Neural cell (in vitro differentiated cells): ENCODE measurements at regions not wholly inside any gene's neighbourhood (a gene's known extent, or its start where the extent isn't known, plus 50 kb on each side); places are given as distances from the start of the nearest gene placed in this dataset.

Experiments
- EP300 ChIP-seq: fragments of 450-650 bp; conservative IDR thresholded peaks from 2 replicates; pipeline ENCODE4 v1.6.1; 2014; ENCODE audit warnings: antibody characterized with exemption, mild to moderate bottlenecking, moderate library complexity; ENCODE audit not compliant: poor library complexity, severe bottlenecking
- EZH2 ChIP-seq: fragments of 200-600, 300-800 bp; shearing (Covaris generic), sonication (generic); IDR thresholded peaks from 2 replicates; pipeline ENCODE4 v1.6.1; 2014; ENCODE audit warnings: antibody characterized with exemption, low read length, borderline replicate concordance, mild to moderate bottlenecking; ENCODE audit not compliant: insufficient read depth, poor library complexity, severe bottlenecking
- POLR2AphosphoS5 ChIP-seq: IDR thresholded peaks from 2 replicates; pipeline ENCODE4 v1.6.1; 2012
- RAD21 ChIP-seq: fragments of 450-650 bp; conservative IDR thresholded peaks from 2 replicates; pipeline ENCODE4 v1.6.1; 2014; ENCODE audit warnings: antibody characterized with exemption, mild to moderate bottlenecking, moderate library complexity
- SMC3 ChIP-seq: fragments of 450-650 bp; conservative IDR thresholded peaks from 2 replicates; pipeline ENCODE4 v1.6.1; 2014; ENCODE audit warnings: antibody characterized with exemption, mild to moderate bottlenecking, moderate library complexity; ENCODE audit not compliant: poor library complexity
- TAF1 ChIP-seq: IDR thresholded peaks from 2 replicates; pipeline ENCODE4 v1.6.1; 2012; ENCODE audit warnings: low read depth
- TF ChIP-seq, protein P1 (sequence below): fragments of 450-650 bp; IDR thresholded peaks from 2 replicates; pipeline ENCODE4 v1.5.1; 2014; ENCODE audit warnings: antibody characterized with exemption, mild to moderate bottlenecking, moderate library complexity; ENCODE audit not compliant: poor library complexity, severe bottlenecking
- TF ChIP-seq, protein P2 (sequence below): IDR thresholded peaks from 2 replicates; pipeline ENCODE4 v1.6.1; 2012; ENCODE audit warnings: borderline replicate concordance

GRCh38 chr1:87400813-87401212 lies 72.1 kb downstream of the LMO4 start:
- no peak for TF ChIP-seq POLR2AphosphoS5
- TF ChIP-seq, protein P1, sequence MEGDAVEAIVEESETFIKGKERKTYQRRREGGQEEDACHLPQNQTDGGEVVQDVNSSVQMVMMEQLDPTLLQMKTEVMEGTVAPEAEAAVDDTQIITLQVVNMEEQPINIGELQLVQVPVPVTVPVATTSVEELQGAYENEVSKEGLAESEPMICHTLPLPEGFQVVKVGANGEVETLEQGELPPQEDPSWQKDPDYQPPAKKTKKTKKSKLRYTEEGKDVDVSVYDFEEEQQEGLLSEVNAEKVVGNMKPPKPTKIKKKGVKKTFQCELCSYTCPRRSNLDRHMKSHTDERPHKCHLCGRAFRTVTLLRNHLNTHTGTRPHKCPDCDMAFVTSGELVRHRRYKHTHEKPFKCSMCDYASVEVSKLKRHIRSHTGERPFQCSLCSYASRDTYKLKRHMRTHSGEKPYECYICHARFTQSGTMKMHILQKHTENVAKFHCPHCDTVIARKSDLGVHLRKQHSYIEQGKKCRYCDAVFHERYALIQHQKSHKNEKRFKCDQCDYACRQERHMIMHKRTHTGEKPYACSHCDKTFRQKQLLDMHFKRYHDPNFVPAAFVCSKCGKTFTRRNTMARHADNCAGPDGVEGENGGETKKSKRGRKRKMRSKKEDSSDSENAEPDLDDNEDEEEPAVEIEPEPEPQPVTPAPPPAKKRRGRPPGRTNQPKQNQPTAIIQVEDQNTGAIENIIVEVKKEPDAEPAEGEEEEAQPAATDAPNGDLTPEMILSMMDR = no peak
- TF ChIP-seq, protein P2, sequence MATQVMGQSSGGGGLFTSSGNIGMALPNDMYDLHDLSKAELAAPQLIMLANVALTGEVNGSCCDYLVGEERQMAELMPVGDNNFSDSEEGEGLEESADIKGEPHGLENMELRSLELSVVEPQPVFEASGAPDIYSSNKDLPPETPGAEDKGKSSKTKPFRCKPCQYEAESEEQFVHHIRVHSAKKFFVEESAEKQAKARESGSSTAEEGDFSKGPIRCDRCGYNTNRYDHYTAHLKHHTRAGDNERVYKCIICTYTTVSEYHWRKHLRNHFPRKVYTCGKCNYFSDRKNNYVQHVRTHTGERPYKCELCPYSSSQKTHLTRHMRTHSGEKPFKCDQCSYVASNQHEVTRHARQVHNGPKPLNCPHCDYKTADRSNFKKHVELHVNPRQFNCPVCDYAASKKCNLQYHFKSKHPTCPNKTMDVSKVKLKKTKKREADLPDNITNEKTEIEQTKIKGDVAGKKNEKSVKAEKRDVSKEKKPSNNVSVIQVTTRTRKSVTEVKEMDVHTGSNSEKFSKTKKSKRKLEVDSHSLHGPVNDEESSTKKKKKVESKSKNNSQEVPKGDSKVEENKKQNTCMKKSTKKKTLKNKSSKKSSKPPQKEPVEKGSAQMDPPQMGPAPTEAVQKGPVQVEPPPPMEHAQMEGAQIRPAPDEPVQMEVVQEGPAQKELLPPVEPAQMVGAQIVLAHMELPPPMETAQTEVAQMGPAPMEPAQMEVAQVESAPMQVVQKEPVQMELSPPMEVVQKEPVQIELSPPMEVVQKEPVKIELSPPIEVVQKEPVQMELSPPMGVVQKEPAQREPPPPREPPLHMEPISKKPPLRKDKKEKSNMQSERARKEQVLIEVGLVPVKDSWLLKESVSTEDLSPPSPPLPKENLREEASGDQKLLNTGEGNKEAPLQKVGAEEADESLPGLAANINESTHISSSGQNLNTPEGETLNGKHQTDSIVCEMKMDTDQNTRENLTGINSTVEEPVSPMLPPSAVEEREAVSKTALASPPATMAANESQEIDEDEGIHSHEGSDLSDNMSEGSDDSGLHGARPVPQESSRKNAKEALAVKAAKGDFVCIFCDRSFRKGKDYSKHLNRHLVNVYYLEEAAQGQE = no peak
- no peak for TF ChIP-seq RAD21
- no peak for TF ChIP-seq EP300
- TF ChIP-seq TAF1 = no peak
- TF ChIP-seq EZH2 = no peak
- TF ChIP-seq SMC3 = no peak
